ENCODE measurements at regions not wholly inside any gene's neighbourhood (a gene's known extent, or its start where the extent isn't known, plus 50 kb on each side); places are given as distances from the start of the nearest gene placed in this dataset.

GRCh38 chr20:11053310-11053709, 379.5 kb upstream of the JAG1 start:
- no peak for DNase-seq

DNA sequence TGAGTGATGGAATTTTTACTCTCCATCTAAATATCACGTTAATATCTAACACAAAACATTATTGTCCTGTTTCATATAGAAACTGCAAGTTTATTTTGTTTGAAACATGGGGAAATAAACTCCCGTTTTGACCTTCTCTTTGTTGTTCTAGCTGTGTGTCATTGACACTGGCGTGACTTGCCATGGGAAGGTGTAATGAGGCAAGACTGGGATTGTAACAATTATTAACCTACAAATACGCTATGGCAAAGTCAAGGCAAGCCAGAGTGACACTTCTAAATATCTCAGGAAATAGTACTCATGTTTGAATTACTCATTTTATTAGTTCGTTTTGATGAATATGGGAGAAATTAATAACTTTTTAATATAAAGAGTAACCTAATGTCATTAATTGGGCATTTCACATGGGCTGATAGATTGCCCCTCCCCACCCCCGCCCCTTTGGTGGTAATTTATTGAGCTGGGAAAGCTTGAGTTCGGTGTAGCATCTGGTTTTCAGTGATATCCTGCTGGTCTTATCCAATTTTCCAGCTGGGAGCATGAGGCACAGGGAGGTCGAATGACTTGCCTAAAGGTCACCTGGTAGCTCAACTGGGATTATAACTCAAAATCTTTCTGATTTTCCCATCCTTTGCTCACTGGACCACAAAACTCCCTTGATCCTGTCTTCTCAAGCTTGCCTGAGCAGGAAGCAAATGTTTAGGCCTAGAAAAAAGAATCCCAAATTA, 380.6 kb upstream of the JAG1 start:
- no peak for DNase-seq

DNA sequence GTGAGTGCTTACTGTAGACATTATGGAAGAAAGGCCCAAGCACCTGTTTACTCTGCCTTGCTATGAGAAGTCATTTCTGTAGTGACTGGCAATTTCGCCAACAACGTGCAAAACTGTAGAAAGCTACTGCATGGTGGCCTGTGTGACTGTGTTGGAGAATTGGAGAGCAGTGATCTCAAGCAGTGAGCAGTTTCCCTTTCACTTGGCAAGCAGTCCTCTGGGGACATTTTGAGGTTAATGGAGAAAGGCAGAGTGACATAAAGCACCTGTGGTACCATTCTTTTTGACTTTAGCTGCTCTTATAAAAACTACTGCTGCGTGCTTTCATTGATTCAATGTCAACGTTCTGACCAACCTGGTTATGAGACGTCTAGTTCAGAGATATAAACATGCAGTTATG, 382.6 kb upstream of the JAG1 start:
- no peak for DNase-seq

DNA sequence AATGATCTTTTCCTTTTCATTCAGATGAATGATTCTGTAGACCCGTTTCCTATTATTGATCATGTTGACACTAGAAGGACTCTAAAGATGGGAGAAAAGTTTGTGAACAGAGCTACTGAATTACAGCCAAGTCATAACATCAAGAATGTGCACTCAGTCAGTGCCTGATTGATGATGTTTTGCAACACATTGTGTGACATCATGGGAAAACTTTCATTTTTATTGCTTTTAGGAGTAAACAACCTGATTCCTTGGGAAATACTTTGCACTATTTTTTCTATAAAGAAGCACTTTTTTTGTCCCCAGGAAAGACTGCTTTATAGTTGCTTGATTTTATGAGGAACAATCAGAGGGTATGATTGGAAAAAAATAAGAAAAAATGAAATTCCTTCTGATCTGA, 383.8 kb upstream of the JAG1 start:
- DNase-seq = no peak

DNA sequence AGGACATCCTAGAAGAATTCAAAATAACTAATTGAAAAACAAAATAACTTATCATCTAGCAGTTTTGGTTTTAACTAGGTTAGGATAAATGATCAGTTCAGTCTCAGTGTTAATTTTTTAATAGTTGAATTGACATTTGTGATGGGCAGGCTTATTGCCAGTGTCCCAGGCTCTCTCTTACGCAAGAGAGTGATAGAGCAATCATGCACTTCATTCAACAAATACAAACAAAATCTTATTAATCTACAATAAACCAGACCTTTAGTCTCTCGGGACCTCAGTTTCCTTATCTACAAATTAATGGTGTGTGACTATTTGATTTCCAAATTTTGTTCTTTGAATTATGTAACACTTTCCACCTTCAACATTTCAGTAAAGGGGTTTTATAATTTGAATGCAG, 385.9 kb upstream of the JAG1 start:
- no peak for DNase-seq

GRCh38 chr20:11060423-11061185, 386.8 kb upstream of the JAG1 start:
- DNase-seq = no peak

GRCh38 chr20:11063444-11063843, 389.6 kb upstream of the JAG1 start:
- no peak for DNase-seq

- no peak for DNase-seq
Observed at GRCh38 chr20:11064946-11065345, 391.1 kb upstream of the JAG1 start.

DNA sequence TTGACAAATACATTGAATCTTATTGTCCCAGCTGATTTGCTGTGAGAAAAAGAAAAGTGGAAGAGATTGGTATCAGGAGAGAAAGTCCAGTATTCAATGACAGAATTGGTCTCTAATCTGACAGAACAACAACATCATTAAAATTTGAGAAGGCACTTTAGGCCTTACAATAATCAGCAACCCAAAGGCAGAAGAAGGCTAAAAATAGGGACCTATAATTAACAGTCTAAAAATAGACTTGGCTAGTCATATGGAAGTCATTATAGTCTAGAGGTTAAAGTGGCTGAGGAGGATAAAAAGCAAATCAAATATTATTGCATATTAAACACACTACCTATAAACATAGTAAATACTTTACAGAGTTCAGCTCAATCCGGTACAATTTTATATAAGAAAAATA, 393.6 kb upstream of the JAG1 start:
- DNase-seq = no peak

GRCh38 chr20:11072982-11073381, 399.2 kb upstream of the JAG1 start:
- DNase-seq = no peak

DNA sequence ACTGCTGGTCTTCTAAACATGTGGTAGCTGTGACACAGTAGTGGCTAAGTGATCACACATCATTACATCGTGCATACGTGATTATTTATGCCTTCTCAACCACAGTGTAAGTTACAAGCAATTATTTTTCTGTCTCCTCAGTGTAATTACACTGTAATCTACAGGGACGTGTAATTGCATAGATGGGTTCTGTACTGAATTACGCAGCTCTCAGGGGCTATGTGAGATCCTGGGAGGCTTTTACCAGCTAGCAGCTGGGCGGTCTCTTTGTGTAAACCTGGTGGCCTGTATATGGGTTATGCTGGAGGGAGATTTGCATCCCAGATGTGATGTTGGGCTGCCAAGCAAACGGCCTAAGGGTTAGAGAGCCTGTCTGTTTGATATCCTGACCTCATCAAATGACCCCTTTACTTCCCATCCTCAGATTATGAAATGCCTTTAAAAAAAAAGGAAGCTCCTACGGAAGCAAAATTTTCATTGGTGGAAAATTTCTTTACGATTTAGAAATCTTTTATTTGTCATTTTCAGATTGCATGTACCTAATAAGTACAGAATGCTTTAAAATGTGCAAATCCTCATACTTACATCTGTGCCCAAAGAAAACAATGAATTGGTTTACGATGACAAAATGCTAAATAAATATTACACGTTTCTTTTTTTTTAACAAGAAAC, 402.8 kb upstream of the JAG1 start:
- no peak for DNase-seq

- DNase-seq = no peak
Observed at GRCh38 chr20:11077226-11077625, 403.4 kb upstream of the JAG1 start.

DNA sequence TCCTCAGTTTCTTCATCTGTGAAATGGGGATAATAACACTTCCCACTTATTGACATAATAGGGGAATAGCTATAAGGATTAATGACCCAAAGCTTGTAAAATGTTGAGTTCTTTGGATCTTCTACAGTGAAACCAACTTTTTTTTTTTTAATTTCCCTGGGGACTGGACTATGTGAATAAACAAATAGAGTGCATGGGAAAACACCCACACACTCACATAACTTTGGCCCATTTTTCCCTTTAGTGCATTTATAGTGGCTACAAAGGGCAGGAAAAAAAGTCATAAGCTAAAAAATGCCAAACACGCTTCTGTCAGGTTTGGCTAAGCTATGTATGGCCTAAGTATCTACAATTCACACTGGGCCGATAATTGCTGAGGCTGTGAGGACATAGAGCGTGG, 406.2 kb upstream of the JAG1 start:
- no peak for DNase-seq

GRCh38 chr20:11080781-11081377, 407.1 kb upstream of the JAG1 start:
- DNase-seq = no peak

DNA sequence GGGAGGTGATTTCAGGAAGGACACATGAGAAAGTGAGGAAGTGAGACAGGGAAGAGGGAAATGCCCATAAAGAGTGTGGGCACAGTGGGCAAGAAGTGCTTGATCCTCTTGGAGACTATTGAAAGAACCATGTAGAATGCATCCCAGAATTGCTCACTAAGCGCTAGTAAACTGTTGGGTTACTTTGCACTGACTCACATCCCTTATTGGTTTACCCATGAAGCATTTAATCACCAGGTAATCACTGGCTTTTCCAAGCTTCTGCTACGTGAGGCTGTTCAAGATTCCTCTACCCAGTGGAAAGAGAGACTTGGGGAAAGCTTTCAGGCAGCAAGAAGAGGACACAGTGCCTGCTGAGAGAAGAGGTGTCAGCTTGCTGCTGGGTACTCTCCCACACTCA, 410.0 kb upstream of the JAG1 start:
- DNase-seq = no peak

GRCh38 chr20:11084508-11084907, 410.7 kb upstream of the JAG1 start:
- no peak for DNase-seq

- no peak for DNase-seq
Observed at GRCh38 chr20:11086970-11087369, 413.2 kb upstream of the JAG1 start.

- DNase-seq = no peak
Observed at GRCh38 chr20:11090751-11091150, 417.0 kb upstream of the JAG1 start.

GRCh38 chr20:11091511-11091910, 417.7 kb upstream of the JAG1 start:
- DNase-seq = no peak

DNA sequence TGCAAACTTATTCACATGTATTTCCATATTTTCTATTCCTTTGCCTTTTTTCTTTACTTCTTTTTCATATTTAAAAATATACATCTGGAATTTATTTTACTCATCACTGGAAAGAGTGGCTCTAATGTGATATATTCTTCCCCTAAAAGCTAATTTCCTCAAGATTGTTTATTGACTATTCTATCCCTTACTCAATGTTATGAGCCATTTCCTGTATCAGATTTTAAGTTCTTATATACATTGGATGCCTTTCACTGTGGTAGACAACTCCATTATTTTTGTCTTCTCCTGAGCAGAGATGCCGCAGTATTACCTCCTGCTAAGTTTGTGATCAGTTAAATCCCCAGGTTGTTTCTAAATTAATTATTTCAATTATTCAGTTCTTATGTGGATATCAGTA, 418.4 kb upstream of the JAG1 start:
- no peak for DNase-seq

GRCh38 chr20:11094196-11094595, 420.4 kb upstream of the JAG1 start:
- no peak for DNase-seq

GRCh38 chr20:11094711-11095110, 420.9 kb upstream of the JAG1 start:
- DNase-seq = no peak

DNA sequence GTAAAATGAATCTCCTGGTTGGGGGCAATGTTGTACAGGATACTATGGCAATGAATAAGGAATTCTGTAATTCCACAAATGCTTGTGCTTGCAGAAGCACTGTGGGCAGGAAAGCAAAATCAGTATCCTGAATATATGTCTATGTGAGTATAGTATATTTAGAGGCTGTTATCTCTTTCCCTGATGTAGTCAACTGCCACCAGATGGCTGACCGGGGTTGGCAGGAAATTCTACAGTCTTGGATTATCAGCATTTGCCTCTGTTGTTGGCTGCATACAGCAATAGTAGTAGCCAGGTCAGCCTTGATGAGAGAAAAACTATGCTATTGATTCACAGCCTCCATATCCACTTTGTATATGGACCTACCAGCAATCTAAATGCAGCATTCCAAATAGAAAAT, 425.1 kb upstream of the JAG1 start:
- no peak for DNase-seq

DNA sequence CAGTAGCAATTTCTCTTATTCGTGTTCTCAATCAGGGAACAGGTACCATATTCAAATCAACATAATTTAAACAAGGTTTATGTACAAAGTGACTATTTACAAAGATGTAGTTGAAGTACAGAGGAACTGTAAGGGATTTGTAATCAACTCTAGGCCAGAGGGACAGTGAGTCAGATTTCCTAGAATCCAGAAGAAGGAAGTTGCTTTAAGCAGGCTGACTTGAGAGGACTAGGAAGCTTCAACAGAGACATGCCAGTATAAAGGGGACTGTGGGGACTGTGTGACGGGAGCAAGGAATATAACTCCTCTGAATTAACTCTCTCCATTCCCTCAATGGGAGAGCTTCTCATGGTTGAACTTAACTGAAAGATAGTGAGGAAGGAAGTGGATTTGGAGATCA, 427.4 kb upstream of the JAG1 start:
- DNase-seq = no peak

Measured in CD4-positive, alpha-beta T cell treated with Interleukin-17A for 4 hours (primary cell).